Mesothelial cell of epicardium (in vitro differentiated cells): ENCODE measurements at regions not wholly inside any gene's neighbourhood (a gene's known extent, or its start where the extent isn't known, plus 50 kb on each side); places are given as distances from the start of the nearest gene placed in this dataset.

Experiments
- DNase-seq, 2 experiments: peaks; one replicate each; pipeline ENCODE4 v3.0.0; 2021; ENCODE audit warnings: low spot score in 2 of 2; ENCODE audit not compliant: unreplicated experiment in 2 of 2
- H3K27ac Mint-ChIP-seq: 2 replicates; pipeline ENCODE4 v1.8.0; 2021; ENCODE audit warnings: mixed read lengths
- H3K27me3 Mint-ChIP-seq: 2 replicates; pipeline ENCODE4 v1.8.0; 2021; ENCODE audit warnings: low read depth, mixed read lengths
- H3K36me3 Mint-ChIP-seq: 2 replicates; pipeline ENCODE4 v1.8.0; 2021; ENCODE audit warnings: mixed read lengths
- H3K4me1 Mint-ChIP-seq: 2 replicates; pipeline ENCODE4 v1.8.0; 2021; ENCODE audit warnings: mixed read lengths
- H3K4me3 Mint-ChIP-seq: 2 replicates; pipeline ENCODE4 v1.8.0; 2021; ENCODE audit warnings: mild to moderate bottlenecking, moderate library complexity, mixed read lengths
- H3K9me3 Mint-ChIP-seq: 2 replicates; pipeline ENCODE4 v1.8.0; 2021; ENCODE audit warnings: mixed read lengths
- TF ChIP-seq, protein P1 (sequence below): fragments of 200-600 bp; sonication (generic); IDR thresholded peaks from one replicate; pipeline ENCODE4 v1.5.0; 2021; ENCODE audit warnings: antibody characterized with exemption; ENCODE audit not compliant: unreplicated experiment

DNA sequence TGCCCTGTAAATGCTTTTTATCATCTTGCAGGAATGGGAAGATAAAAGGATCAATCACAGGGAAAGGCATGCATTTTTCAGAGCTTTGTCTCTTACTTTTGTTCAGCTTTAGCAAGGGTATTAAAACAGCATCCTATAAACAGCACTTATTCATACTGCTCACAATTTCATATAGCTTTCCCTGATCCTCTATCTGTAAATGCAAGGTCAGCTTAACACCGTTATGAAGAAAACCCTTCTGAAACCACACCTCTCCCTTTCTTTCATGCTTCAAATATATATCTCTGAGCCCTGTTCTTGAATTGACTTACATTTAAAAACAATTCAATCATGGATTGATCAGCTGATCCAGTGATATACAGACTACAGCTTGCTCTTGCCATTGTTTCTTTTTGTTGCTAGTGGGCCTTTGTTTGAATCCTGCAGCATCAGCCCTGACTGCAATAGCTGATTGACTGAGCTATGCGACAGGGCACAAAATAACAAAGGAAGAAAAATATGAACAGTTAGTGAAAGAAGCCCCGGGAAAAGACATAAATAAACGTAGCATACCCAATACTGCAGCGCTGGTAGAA, 795.5 kb upstream of the CDH2 start:
- H3K4me3 Mint-ChIP-seq, result no peak overlapping the region
- H3K27ac Mint-ChIP-seq, result no peak overlapping the region
- peaks cover 20% of the 10 kb centered on the region for H3K9me3 Mint-ChIP-seq
- H3K27me3 Mint-ChIP-seq, result peaks cover 2% of the 10 kb centered on the region
- no peak for DNase-seq
- TF ChIP-seq, protein P1, sequence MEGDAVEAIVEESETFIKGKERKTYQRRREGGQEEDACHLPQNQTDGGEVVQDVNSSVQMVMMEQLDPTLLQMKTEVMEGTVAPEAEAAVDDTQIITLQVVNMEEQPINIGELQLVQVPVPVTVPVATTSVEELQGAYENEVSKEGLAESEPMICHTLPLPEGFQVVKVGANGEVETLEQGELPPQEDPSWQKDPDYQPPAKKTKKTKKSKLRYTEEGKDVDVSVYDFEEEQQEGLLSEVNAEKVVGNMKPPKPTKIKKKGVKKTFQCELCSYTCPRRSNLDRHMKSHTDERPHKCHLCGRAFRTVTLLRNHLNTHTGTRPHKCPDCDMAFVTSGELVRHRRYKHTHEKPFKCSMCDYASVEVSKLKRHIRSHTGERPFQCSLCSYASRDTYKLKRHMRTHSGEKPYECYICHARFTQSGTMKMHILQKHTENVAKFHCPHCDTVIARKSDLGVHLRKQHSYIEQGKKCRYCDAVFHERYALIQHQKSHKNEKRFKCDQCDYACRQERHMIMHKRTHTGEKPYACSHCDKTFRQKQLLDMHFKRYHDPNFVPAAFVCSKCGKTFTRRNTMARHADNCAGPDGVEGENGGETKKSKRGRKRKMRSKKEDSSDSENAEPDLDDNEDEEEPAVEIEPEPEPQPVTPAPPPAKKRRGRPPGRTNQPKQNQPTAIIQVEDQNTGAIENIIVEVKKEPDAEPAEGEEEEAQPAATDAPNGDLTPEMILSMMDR, result no peak
- H3K36me3 Mint-ChIP-seq, result no peaks in the 10 kb centered on the region
- H3K4me1 Mint-ChIP-seq, result no peaks in the 10 kb centered on the region

DNA sequence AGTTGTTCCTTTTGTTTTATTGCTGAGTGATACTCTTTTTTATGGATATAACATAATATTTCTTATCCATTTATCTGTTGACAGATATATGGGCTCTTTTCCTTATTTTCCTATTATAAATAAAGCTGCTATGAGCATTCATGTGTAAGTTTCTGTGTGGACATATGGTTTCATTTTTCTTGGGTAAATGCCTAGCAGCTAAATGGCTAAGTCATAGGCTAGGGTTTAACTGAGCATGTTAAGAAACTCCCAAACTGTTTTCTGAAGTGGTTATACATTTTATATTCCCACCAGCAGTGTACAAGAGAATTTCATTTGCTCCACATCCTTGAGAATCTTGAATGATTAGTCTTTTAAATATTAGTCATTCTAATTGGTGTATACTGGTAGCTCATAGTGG, 786.6 kb upstream of the CDH2 start:
- Mint-ChIP-seq H3K9me3 (peaks cover 4% of the 10 kb centered on the region), H3K4me3 (no peak overlapping the region), H3K4me1 (no peaks in the 10 kb centered on the region), H3K27me3 (no peaks in the 10 kb centered on the region), H3K27ac (no peak overlapping the region), H3K36me3 (no peaks in the 10 kb centered on the region)
- DNase-seq, result no peak
- TF ChIP-seq, protein P1, result no peak

DNA sequence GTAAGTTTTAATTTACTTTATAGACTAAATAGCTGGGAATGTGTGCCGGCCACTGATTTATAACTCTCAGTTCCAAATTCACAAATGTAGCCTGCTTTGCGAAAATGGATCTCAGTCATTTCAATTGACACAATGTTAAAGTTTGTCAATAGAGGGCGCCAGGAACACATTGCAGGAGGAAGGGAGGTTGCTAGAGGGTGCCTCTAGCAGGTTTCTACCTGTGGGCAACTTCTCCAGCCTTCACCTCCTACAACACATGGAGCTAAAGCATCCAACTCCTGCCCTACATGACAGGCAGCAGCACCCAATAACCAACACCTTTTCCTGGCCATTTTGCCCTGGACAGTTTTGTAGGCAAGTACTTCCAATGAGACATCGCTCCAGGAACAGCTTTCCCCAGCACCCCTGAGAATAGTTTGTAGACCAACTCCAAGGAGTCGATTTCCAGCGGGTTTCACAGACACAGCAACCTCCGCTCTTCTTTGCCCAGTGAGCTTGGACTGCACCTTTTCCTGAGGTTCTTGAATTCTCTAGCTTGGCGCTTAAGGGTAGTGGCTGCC, 784.8 kb upstream of the CDH2 start:
- Mint-ChIP-seq H3K9me3 (no peaks in the 10 kb centered on the region), H3K36me3 (no peaks in the 10 kb centered on the region), H3K4me3 (no peak overlapping the region), H3K4me1 (no peaks in the 10 kb centered on the region), H3K27ac (no peak overlapping the region), H3K27me3 (no peaks in the 10 kb centered on the region)
- DNase-seq, result no peak
- TF ChIP-seq, protein P1, result no peak

DNA sequence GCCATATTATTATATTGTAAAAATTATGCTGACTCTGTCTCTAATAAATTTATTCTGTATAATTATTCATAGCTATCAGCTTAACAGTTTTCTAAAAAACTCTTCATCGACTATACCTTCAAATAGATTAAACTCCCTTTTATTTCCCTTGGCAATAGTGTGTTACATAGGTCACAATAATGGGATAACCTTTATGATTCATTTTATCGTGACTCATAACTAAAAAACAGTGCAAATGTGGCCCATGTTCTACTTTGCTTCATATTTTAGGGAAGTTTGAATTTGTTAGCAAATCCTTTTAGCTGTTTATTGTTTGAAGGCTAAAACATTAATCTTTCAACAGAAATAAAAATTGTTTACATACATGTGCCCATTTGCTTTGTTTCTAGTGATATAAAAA, 783.2 kb upstream of the CDH2 start:
- no peak for DNase-seq
- no peak overlapping the region for H3K4me3 Mint-ChIP-seq
- H3K4me1 Mint-ChIP-seq, result no peaks in the 10 kb centered on the region
- TF ChIP-seq, protein P1, result no peak
- peaks cover 9% of the 10 kb centered on the region for H3K9me3 Mint-ChIP-seq
- H3K27ac Mint-ChIP-seq, result no peak overlapping the region
- no peaks in the 10 kb centered on the region for H3K27me3 Mint-ChIP-seq
- no peaks in the 10 kb centered on the region for H3K36me3 Mint-ChIP-seq

DNA sequence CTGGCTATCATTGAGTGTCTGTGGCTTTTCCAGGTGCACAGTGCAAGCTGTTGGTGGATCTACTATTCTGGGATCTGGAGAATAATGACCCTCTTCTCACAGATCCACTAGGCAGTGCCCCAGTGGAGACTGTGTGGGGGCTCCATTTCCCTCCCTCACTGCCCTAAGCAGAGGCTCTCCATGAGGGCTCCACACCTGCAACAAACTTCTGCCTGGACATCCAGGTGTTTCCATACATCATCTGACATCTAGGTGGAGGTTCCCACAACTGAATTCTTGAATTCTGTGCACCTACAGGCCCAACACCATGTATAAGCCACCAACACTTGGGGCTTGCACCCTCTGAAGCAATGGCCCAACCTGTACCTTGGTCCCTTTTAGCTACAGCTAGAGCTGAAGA, 775.4 kb upstream of the CDH2 start:
- H3K27ac Mint-ChIP-seq, result no peak overlapping the region
- no peaks in the 10 kb centered on the region for H3K27me3 Mint-ChIP-seq
- peaks cover 3% of the 10 kb centered on the region for H3K36me3 Mint-ChIP-seq
- H3K9me3 Mint-ChIP-seq, result peaks cover 51% of the 10 kb centered on the region
- no peaks in the 10 kb centered on the region for H3K4me1 Mint-ChIP-seq
- H3K4me3 Mint-ChIP-seq, result no peak overlapping the region
- DNase-seq, result no peak
- TF ChIP-seq, protein P1, result no peak
